ENCODE measurements at regions not wholly inside any gene's neighbourhood (a gene's known extent, or its start where the extent isn't known, plus 50 kb on each side); places are given as distances from the start of the nearest gene placed in this dataset.

- ChIA-PET POLR2A (no interaction called here), CTCF (no interaction called here)
- Histone ChIP-seq H3K27me3 (replicated peaks in 2 of 5; ENCODE audit: control insufficient read depth in 4 of 5, insufficient read depth in 5 of 5, low read length in 4 of 5) (no peaks in the 10 kb centered on the region), H3K4me1 (ENCODE audit: control extremely low read depth in 1 of 4, control insufficient read depth in 4 of 4, insufficient read depth in 4 of 4, low read length in 3 of 4) (no peaks in the 10 kb centered on the region), H3K36me3 (ENCODE audit: control insufficient read depth in 4 of 4, insufficient read depth in 4 of 4, low read length in 3 of 4) (no peaks in the 10 kb centered on the region), H3K9me3 (ENCODE audit: control extremely low read depth in 1 of 5, control insufficient read depth in 4 of 5, insufficient read depth in 2 of 5, low read depth in 1 of 5, low read length in 4 of 5) (no peaks in the 10 kb centered on the region), H3K27ac (ENCODE audit: insufficient read depth in 1 of 2, low read depth in 1 of 2, low read length in 2 of 2, poor library complexity in 1 of 2, severe bottlenecking in 2 of 2) (no peak overlapping the region), H3K4me3 (ENCODE audit: control insufficient read depth in 1 of 7, extremely low read depth in 1 of 7, insufficient read depth in 4 of 7, low read depth in 2 of 7, low read length in 6 of 7) (no peak overlapping the region)
- WGBS (ENCODE audit: insufficient coverage), result 100% methylated on average over 2 of the region's 3 CpGs
- DNase-seq, result no peak
Observed at GRCh38 chr6:66848244-66848953, 1141.4 kb upstream of the EYS start.

GRCh38 chr6:66838764-66839163 is 1131.7 kb upstream of the EYS start:
- CTCF ChIA-PET, result no interaction called here
- Histone ChIP-seq H3K9me3 (ENCODE audit: control extremely low read depth in 1 of 5, control insufficient read depth in 4 of 5, insufficient read depth in 2 of 5, low read depth in 1 of 5, low read length in 4 of 5) (no peaks in the 10 kb centered on the region), H3K4me1 (ENCODE audit: control extremely low read depth in 1 of 4, control insufficient read depth in 4 of 4, insufficient read depth in 4 of 4, low read length in 3 of 4) (no peaks in the 10 kb centered on the region), H3K4me3 (ENCODE audit: control insufficient read depth in 1 of 7, extremely low read depth in 1 of 7, insufficient read depth in 4 of 7, low read depth in 2 of 7, low read length in 6 of 7) (no peak overlapping the region), H3K27me3 (replicated peaks in 2 of 5; ENCODE audit: control insufficient read depth in 4 of 5, insufficient read depth in 5 of 5, low read length in 4 of 5) (no peaks in the 10 kb centered on the region), H3K36me3 (ENCODE audit: control insufficient read depth in 4 of 4, insufficient read depth in 4 of 4, low read length in 3 of 4) (no peaks in the 10 kb centered on the region), H3K27ac (ENCODE audit: insufficient read depth in 1 of 2, low read depth in 1 of 2, low read length in 2 of 2, poor library complexity in 1 of 2, severe bottlenecking in 2 of 2) (no peak overlapping the region)
- 94% methylated on average over 4 of the region's 5 CpGs for WGBS (ENCODE audit: insufficient coverage)
- POLR2A ChIA-PET, result no interaction called here
- DNase-seq, result no peak

GRCh38 chr6:66825539-66825938 is 1118.5 kb upstream of the EYS start:
- ChIA-PET CTCF (no interaction called here), POLR2A (no interaction called here)

GRCh38 chr6:66814156-66814555 is 1107.1 kb upstream of the EYS start:
- ChIA-PET CTCF (interaction anchor here (1.0 kb wide), 1 partner anchor 13 kb away, joined by 4 read pairs; no protein-coding TSS in a partner anchor), POLR2A (no interaction called here)

More at GRCh38 chr6:66825539-66825938, 1118.5 kb upstream of the EYS start:
- 100% methylated on average over 1 of the region's 3 CpGs for WGBS (ENCODE audit: insufficient coverage)
- H3K9me3 ChIP-seq (ENCODE audit: control extremely low read depth in 1 of 5, control insufficient read depth in 4 of 5, insufficient read depth in 2 of 5, low read depth in 1 of 5, low read length in 4 of 5), result no peaks in the 10 kb centered on the region
- H3K4me1 ChIP-seq (ENCODE audit: control extremely low read depth in 1 of 4, control insufficient read depth in 4 of 4, insufficient read depth in 4 of 4, low read length in 3 of 4), result no peaks in the 10 kb centered on the region
- no peaks in the 10 kb centered on the region for H3K36me3 ChIP-seq (ENCODE audit: control insufficient read depth in 4 of 4, insufficient read depth in 4 of 4, low read length in 3 of 4)
- DNase-seq, result no peak
- no peaks in the 10 kb centered on the region for H3K27me3 ChIP-seq (replicated peaks in 2 of 5; ENCODE audit: control insufficient read depth in 4 of 5, insufficient read depth in 5 of 5, low read length in 4 of 5)
- no peak overlapping the region for H3K27ac ChIP-seq (ENCODE audit: insufficient read depth in 1 of 2, low read depth in 1 of 2, low read length in 2 of 2, poor library complexity in 1 of 2, severe bottlenecking in 2 of 2)
- no peak overlapping the region for H3K4me3 ChIP-seq (ENCODE audit: control insufficient read depth in 1 of 7, extremely low read depth in 1 of 7, insufficient read depth in 4 of 7, low read depth in 2 of 7, low read length in 6 of 7)

GRCh38 chr6:66808771-66809170 is 1101.7 kb upstream of the EYS start:
- H3K4me3 ChIP-seq (ENCODE audit: control insufficient read depth in 1 of 7, extremely low read depth in 1 of 7, insufficient read depth in 4 of 7, low read depth in 2 of 7, low read length in 6 of 7), result no peak overlapping the region
- POLR2A ChIA-PET, result no interaction called here
- no peaks in the 10 kb centered on the region for H3K4me1 ChIP-seq (ENCODE audit: control extremely low read depth in 1 of 4, control insufficient read depth in 4 of 4, insufficient read depth in 4 of 4, low read length in 3 of 4)
- DNase-seq, result no peak
- WGBS (ENCODE audit: insufficient coverage), result no CpG with 5 or more reads among the region's 1 CpG
- CTCF ChIA-PET, result no interaction called here
- no peaks in the 10 kb centered on the region for H3K36me3 ChIP-seq (ENCODE audit: control insufficient read depth in 4 of 4, insufficient read depth in 4 of 4, low read length in 3 of 4)
- no peaks in the 10 kb centered on the region for H3K27me3 ChIP-seq (replicated peaks in 2 of 5; ENCODE audit: control insufficient read depth in 4 of 5, insufficient read depth in 5 of 5, low read length in 4 of 5)
- H3K27ac ChIP-seq (ENCODE audit: insufficient read depth in 1 of 2, low read depth in 1 of 2, low read length in 2 of 2, poor library complexity in 1 of 2, severe bottlenecking in 2 of 2), result no peak overlapping the region
- H3K9me3 ChIP-seq (ENCODE audit: control extremely low read depth in 1 of 5, control insufficient read depth in 4 of 5, insufficient read depth in 2 of 5, low read depth in 1 of 5, low read length in 4 of 5), result no peaks in the 10 kb centered on the region

More at GRCh38 chr6:66814156-66814555, 1107.1 kb upstream of the EYS start:
- Histone ChIP-seq H3K27ac (ENCODE audit: insufficient read depth in 1 of 2, low read depth in 1 of 2, low read length in 2 of 2, poor library complexity in 1 of 2, severe bottlenecking in 2 of 2) (no peak overlapping the region), H3K27me3 (replicated peaks in 2 of 5; ENCODE audit: control insufficient read depth in 4 of 5, insufficient read depth in 5 of 5, low read length in 4 of 5) (no peaks in the 10 kb centered on the region), H3K9me3 (ENCODE audit: control extremely low read depth in 1 of 5, control insufficient read depth in 4 of 5, insufficient read depth in 2 of 5, low read depth in 1 of 5, low read length in 4 of 5) (no peaks in the 10 kb centered on the region), H3K4me3 (ENCODE audit: control insufficient read depth in 1 of 7, extremely low read depth in 1 of 7, insufficient read depth in 4 of 7, low read depth in 2 of 7, low read length in 6 of 7) (no peak overlapping the region), H3K36me3 (ENCODE audit: control insufficient read depth in 4 of 4, insufficient read depth in 4 of 4, low read length in 3 of 4) (no peaks in the 10 kb centered on the region), H3K4me1 (ENCODE audit: control extremely low read depth in 1 of 4, control insufficient read depth in 4 of 4, insufficient read depth in 4 of 4, low read length in 3 of 4) (no peaks in the 10 kb centered on the region)
- no peak for DNase-seq
- 95% methylated on average over 3 of the region's 3 CpGs for WGBS (ENCODE audit: insufficient coverage)

GRCh38 chr6:66796987-66797386 is 1090.0 kb upstream of the EYS start:
- Histone ChIP-seq H3K27ac (ENCODE audit: insufficient read depth in 1 of 2, low read depth in 1 of 2, low read length in 2 of 2, poor library complexity in 1 of 2, severe bottlenecking in 2 of 2) (no peak overlapping the region), H3K4me3 (ENCODE audit: control insufficient read depth in 1 of 7, extremely low read depth in 1 of 7, insufficient read depth in 4 of 7, low read depth in 2 of 7, low read length in 6 of 7) (no peak overlapping the region), H3K27me3 (replicated peaks in 2 of 5; ENCODE audit: control insufficient read depth in 4 of 5, insufficient read depth in 5 of 5, low read length in 4 of 5) (no peaks in the 10 kb centered on the region), H3K4me1 (ENCODE audit: control extremely low read depth in 1 of 4, control insufficient read depth in 4 of 4, insufficient read depth in 4 of 4, low read length in 3 of 4) (no peaks in the 10 kb centered on the region), H3K9me3 (ENCODE audit: control extremely low read depth in 1 of 5, control insufficient read depth in 4 of 5, insufficient read depth in 2 of 5, low read depth in 1 of 5, low read length in 4 of 5) (peaks cover 0 to 3% (median 0%) of the 10 kb centered on the region in 5 experiments), H3K36me3 (ENCODE audit: control insufficient read depth in 4 of 4, insufficient read depth in 4 of 4, low read length in 3 of 4) (no peaks in the 10 kb centered on the region)
- 87% methylated on average over 2 of the region's 3 CpGs for WGBS (ENCODE audit: insufficient coverage)
- ChIA-PET POLR2A (no interaction called here), CTCF (no interaction called here)
- DNase-seq, result no peak

GRCh38 chr6:66788579-66788978 is 1081.6 kb upstream of the EYS start:
- H3K36me3 ChIP-seq (ENCODE audit: control insufficient read depth in 4 of 4, insufficient read depth in 4 of 4, low read length in 3 of 4), result no peaks in the 10 kb centered on the region
- no peak for DNase-seq
- no peak overlapping the region for H3K4me3 ChIP-seq (ENCODE audit: control insufficient read depth in 1 of 7, extremely low read depth in 1 of 7, insufficient read depth in 4 of 7, low read depth in 2 of 7, low read length in 6 of 7)
- H3K27me3 ChIP-seq (replicated peaks in 2 of 5; ENCODE audit: control insufficient read depth in 4 of 5, insufficient read depth in 5 of 5, low read length in 4 of 5), result no peaks in the 10 kb centered on the region
- H3K27ac ChIP-seq (ENCODE audit: insufficient read depth in 1 of 2, low read depth in 1 of 2, low read length in 2 of 2, poor library complexity in 1 of 2, severe bottlenecking in 2 of 2), result no peak overlapping the region
- CTCF ChIA-PET, result no interaction called here
- POLR2A ChIA-PET, result no interaction called here
- H3K9me3 ChIP-seq (ENCODE audit: control extremely low read depth in 1 of 5, control insufficient read depth in 4 of 5, insufficient read depth in 2 of 5, low read depth in 1 of 5, low read length in 4 of 5), result no peaks in the 10 kb centered on the region
- whole genome bisulfite sequencing (ENCODE audit: insufficient coverage), result 95% methylated on average over 3 of the region's 3 CpGs
- no peaks in the 10 kb centered on the region for H3K4me1 ChIP-seq (ENCODE audit: control extremely low read depth in 1 of 4, control insufficient read depth in 4 of 4, insufficient read depth in 4 of 4, low read length in 3 of 4)

Data from common myeloid progenitor, CD34-positive (primary cell).